GM03348 (cell line): ENCODE measurements at regions not wholly inside any gene's neighbourhood (a gene's known extent, or its start where the extent isn't known, plus 50 kb on each side); places are given as distances from the start of the nearest gene placed in this dataset.

Experiments used
- DNase-seq: peaks from one replicate; pipeline ENCODE4 v3.0.0; 2012; ENCODE audit warnings: low spot score

DNA sequence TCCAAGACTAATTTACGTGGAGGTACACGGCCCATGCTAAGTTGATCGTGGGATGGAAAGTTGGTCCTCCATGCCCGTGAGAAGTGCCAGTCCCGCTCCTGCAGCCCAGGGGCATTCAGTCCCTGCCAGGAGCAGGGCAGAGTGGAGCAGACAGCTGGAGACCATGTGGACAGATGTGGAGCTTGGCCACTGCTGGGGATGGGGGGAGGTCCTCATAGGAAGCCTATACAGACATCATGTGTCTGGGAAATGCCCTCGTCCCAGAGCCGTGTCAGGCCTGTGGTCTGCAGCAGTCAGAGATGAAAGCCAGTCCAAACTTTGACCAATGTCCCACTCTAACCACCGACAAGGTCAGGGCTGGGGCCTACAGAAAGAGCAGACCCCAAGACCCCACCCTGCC, 118.4 kb downstream of the CPZ start:
- DNase-seq: no peak

DNA sequence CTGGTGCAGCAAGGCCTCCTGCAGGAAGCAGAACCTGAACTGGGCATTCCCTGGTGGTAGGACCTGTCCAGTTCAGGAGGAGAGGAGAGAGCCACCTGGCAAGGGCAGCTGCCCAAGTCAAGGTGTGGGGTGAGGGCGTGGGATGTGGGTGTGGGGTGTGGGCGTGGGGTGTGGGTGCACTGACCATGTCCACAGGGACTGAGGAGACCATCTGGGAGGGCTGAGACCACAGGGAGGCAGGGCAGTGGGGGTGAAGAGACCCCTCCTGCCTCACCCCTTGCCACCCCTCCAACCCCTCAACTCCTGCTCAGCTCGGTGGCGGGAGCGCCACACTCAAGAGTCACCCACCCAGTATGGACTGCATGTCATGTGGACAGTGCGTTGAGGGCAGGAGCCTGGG, 117.9 kb downstream of the CPZ start:
- DNase-seq: no peak

DNA sequence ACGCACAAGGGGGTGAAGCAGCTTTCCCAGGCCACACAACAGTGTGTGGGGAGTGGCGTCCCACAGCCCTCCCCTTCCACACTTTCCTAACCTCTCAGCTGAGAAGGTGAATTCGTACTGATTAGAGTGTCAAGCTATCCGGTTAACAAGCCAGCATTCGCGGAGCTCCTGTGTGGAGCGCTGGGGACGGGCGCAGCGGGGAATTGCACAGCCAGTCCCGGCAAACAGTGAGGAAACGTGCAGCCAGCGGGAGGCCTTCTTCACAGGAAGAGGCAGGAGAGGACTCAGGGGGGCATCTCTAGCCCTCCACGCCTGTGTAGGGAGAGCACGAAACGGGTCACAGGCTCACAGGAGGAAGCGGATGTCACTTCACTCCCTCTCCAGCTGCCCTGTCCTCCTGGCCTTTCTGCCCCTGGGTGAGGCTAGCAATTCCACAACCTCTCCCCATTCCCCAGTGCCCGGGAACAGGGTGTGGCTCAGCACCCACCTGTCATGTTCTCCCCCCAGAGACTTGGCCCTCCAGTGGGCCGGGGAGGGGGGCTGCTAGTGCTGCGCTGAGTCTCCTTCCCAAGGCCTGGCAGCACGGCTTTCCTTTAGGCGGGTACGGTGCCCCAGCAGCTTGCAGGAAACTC, 117.3 kb downstream of the CPZ start:
- DNase-seq: no peak

DNA sequence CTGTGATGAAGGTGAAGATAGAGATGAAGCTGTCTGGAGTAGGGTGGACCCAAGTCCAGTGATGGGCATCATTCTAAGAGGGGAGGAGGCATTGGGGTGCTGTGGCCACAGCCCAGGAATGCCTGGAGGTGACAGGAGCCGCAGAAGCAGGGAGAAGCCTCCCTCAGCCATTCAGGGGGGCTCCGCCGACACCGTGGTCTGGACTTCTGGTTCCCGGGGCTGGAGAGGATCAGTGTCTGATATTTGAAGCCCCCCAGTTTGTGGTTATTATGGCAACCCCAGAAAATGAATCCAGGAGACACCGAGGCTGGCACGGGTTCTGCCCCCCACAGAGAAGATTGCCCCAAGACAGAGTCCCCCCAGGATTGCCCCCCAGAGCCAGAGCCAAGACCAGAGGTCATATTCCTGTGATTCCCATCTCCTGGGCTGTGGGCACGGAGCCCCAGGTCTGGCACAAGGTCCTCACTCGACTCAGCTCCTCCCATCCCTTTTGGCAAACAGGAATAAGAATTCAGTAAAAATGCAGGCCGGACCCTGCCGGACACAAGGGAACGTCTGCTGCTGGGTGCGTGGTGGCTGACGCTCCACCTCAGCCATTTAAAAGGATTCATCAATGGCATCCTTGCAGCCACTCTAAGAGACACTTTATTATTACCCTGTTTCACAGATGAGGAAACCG, 116.6 kb downstream of the CPZ start:
- DNase-seq: no peak

DNA sequence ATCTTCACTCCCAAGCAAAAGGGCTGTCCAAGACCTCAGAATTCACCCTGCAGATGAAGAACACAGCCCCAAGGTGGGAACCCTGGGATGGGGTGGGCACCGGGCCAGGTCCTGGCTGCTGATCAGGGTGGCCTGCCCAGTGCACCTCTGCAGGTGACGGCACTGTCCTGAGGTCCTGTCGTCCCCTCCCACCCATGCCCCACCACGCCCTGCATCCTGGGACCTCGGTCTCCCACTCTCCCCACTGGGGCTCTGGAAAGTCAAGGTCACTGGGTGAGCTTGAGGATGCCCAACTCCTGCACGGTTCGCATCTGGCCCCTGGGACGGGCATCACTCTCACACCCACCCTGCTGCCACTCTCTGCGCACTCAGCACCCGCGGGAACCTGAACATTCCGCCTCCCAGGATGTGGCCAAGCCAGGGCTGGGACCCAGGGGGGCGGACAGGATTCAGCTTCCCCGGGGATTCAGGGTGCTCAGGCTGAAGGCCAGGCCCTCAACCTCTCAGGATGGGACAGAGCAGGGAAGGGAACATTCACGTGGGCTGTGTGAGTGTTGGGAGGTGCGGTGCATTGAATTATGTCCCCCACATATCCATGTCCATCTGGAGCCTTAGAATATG, 115.9 kb downstream of the CPZ start:
- no peak for DNase-seq

DNA sequence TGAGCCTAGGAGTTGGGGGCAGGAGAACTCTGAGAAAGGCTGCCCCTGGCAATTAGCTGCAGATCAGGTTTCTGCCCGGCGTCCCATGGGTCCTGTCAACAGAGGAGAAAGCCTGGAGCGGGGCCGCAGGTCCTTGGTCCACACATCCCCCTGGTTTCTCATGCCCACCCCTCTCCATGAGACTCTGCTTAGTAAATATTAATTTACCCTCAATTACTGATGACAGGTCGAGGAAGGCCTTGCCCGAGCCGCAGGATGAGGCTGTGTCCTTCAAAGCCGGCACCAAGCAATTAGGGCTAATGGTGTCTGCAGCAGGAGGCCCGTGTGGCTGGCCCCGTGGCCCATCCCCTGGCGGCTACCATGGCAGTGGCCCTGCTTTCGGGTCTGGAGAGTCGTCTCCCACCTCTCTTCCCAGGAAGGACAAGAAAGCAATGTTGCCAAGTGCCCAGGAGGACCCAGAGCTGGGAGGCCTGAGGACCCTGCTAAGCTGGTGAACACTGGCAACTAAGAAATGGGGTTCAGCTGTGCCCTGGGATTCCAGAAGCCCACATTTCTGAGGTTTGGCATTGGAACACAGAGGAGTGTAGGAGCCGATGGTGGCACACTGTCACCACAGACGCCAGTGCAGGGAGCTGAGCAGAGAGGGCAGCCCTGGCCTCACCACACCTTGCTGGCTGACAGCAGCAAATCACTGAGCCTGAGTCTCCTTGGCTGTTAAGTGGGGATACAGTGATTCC, 114.6 kb downstream of the CPZ start:
- DNase-seq: no peak

DNA sequence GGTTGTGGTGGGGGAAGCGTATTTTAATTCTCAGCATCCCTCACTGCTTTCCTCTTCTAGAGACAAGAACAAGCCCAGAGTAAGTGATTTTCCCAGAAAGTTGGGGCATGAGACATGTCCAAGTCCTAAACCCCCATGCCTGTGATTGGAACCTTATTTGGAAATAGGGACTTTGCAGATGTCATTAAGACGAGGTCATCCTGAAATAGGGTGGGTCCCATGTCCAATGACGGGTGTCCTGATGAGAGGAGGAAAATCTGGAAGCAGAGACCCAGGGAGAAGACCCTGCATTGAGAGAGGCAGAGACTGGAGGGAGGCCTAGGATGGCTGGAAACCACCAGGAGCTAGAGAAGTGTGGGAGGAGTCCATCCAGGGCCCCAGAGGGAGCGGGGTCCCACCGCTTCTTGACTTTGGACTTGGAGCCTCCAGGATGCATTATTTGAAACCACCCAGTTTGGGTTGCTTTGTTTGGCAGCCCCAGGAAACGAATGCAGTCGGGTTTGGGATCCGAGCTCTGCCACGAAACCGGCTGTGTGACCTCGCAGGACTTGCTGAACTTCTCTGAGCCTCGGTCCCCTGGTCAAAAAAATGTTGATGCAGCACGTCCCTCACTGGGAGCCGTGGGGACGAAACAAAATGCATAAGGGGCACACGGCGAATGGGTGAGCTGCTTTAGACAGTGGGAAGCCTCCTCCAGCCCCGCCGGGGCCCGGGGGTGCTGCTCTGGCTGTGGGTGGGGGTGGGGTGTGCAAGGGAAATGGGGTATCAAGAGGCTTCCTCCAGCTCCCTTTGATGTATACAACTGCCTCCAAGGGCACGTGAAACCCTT, 113.9 kb downstream of the CPZ start:
- no peak for DNase-seq

DNA sequence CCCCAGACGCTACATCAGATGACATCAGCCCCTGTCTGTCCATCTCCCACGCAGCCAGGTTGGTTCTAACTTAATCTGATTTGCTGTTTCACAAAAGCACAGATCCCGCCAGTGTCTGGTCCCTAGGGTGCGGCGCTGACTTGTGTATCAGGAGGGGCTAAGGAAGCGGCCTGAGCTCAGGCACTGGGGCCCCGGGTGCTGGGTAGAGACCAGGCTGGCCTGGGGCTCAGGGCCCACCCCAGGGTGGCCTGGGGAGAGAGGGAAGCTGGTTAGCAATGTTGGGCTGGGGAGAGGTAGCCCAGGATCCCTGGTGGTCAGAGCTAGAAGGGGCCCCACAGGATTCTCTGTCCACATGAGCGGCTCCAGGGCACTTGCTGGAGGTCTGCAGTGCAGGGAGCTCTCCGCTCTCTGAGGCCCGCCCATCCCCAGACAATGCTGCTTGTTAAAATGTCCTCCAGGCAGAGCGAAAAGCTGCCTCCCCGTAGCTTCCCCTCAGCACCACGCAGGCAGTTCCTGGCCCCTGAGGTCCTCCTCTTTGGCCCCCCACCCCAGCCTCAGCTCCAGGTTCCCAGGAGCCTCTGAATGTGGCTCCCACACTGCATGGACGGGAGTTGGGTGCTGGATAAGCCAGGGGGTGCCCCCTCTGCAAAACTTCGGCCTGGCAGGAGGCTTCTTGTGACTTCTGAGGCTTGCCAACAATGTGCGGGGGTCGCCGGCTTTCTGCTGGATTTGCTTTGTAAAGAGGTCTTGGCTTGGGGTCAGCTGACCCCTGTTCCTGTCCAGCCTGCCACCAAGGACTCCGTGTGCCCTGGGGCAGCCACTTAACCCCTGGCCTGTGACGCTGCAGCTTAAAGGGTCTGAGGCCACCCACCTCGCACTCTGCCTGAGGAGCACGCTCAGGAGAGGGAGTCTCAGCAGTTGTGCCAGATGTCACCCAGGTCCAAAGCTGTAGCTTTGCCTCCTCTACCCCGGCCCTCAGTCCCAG, 112.9 kb downstream of the CPZ start:
- no peak for DNase-seq

DNA sequence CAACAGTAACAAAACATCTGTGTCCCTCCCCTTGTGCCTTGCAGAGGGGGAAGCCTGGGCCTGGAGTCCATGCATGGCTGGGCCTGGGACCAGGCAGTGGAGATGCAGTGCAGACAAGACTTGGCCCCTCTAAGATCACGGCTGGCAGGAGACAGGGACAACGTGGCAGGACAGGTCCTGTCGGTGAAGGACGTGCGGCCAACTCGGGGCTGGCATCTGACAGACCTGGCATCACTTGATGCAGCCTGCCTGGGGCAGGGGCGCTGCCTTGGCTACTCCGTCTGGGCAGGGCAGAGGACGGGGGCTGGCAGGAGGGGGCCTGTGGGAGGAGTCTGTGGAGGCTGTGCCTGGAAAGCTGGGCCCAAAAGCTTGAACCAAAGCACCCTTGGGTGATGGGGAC, 112.1 kb downstream of the CPZ start:
- no peak for DNase-seq

DNA sequence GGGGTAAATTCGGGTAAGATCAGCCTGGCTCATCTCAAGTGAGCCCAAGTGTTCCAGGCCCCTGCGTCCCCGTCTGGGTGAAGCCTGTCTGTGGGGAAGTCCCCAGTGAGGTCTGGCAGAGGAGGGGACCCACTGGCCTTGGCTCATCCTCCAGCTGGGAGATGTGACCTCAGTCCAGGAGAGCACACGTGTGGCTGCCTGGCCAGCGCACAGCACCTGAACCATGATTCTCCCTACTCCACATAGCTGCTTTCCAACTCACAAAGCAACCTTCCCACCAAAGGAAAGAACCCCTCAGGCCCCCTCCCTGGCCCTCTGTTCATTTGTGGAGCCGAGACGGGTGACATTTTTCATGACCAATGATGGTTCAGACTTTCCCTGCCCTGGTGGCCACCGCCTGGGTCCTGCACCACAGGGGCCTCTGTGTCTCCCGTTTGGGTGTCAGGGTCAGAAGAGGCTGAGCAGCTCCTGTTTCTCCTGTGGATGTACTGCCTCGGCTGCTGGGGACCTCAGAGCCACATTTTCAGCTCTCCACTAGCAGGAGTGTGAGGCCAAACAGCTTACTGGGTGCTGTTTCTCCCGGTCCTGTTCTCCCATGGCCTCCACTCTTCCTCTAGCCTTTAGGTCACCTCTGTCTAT, 111.4 kb downstream of the CPZ start:
- DNase-seq: no peak

DNA sequence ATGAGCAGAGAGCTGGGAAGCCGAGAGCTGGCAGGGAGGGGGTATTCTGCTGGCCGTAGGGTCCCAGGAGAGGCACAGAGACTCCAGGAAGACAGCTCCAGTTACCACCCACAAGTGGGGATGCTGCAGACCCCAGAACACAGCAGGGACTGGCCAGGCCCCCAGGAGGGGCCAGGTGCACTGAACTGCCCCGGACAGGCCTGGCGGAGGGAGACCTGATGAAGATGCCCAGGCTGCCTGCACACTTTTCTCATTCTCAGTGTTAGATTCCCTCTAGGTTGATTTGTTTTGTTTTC, 110.8 kb downstream of the CPZ start:
- DNase-seq: no peak

DNA sequence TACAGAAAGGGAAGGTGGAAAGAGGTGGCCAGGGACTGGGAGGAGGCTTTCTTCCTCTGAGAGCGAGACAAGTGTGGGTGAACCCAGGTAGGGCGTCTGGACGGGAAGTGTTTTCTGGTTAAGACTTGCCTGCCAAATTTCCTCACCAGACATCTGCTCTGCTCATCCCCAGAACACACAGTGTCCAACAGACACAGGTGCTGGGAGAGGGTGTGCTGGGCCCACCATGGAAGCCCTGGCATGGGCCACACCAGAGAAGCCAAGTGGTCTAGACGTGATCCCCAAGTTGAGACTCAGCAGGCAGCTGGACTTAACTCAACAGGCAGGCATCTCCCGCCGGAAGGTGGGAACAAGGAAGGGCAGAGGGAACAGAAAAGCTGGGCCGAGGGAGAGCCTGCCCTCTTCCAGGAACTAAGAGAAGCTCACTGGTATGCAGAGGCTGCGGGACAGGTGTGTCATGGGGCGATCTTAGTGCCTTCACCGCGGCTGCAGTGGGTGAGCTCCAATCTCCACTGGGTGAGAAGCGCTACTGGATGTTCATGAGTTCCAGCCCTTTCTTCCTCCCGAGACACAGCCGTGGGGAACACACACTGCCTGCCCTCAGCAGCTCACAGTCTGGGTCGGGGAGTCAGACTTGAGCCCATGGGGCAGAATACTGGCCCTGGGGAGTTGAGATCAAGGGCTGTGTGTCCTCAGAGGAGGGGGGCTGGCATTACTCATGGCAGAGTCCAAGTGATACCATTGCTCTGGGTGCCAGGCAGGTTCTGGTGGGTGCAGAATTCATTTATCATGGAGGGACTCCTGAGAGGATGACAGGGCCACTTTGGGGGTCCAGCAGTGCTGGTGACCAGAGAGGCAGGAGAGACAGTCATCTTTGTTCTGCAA, 110.2 kb downstream of the CPZ start:
- DNase-seq: no peak

DNA sequence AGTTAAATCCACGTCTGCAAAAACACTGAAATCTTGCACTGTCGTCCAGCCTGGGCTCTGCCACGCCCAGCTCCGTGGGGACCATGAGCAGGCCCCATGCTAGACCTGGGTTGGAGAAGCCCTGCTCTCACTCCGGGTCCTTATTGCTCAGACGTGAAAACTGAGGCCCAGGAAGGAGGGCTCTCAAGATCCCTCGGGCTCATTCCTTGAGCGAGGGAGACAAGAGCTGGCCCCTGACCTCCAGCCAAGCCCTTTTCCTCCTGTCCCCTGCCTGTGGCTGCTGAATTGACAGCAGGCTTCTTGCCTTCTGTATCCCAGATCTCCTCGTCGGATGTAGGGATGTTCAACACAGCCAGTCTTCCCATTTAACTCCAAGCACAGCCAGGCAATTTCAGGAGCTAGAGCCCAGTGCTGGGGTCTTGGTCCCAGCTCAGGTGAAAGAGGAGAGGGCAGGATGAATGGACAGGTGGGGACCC, 109.5 kb downstream of the CPZ start:
- DNase-seq: no peak

DNA sequence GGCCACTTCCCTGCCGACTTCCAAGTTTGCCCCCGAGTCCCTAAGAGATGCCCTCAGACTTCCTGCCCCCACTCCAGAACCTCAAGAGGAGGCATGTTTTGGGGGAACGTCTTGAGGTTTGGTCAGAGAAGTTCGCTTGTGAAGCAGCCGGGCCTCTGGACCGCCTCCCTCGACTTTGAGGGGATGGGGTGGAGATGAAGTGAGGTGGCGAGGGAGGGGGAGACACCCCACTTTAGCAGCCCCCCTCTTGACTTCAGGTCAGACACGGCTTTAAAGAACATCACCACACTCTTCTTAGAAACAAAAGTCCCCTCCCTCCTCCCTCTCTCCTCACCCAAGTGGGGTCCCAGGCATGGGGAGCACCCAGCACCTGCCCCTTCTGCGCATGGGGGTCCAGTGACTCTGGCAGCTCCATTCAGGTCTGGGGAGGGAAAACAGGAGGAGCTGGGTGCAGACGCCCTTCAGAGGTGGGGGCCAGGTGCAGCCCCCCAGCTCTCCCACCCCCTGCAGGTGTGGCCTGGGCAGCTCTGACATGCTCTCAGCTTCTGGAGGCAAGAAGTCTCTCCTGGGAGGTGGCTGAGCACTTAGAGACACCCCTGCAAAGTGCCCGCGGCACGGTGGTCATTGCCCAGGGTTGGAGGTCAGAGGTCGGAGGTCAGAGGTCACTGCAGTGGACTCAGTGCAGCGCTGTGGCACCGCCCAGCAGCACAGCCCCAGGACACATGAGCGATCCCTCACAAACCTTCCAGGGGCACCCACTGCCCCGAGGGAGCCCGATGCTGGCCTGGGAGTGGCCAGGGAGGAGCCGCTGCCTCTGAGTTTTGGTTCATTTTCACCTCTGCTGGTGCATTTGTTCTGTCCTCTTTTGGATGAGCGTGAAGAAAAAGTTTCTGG, 108.8 kb downstream of the CPZ start:
- DNase-seq: no peak

DNA sequence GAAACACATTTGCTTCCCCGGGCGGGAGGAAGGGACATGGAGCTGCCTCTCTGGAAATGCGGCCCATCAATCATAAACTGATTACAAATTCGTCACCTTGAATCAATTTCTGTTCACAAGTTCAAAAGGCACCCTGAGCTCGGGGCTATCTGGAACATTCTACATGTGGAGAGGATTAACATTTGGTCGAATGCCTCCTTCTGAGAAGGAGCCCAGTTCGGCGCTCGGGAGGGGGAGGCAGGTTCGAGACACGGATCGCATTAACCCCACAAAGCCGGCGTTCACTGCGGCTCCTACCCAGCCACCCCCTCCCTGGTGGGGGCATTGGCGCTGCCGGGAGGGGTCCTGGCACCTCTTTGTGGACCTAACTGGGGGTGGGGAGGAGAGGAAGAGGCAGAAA, 108.0 kb downstream of the CPZ start:
- no peak for DNase-seq

DNA sequence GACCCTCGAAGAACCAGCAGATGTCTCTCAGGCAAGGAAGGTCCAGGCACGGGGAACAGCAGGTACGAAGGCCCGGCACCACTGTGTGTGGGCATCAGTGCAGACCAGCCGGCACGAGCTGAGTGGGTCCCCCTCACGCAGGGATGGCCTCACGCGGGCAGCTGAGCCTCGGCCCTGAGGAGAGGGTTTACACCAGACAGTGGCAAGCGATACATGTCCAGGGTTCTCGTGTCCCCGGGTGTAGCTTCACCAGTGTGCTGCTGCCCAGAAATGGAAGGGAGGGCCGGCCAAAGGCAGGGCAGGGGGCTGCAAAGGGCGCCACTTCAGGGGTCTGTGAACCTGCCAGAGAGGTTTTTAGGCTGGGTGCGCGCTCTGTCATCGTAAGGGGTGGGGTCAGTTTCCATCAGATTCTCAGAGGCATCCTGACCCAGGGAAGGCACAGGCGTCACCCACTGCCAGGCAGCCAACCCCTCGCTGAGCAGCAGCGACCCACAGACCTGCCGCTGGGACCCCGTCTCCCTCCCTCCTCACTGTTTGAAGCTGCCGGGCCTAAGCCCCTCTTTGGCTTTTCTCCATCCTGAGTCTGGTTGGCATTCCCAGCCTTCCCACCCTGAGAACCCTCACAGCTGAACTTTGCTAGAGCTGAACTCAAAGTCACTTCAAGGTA, 107.0 kb downstream of the CPZ start:
- no peak for DNase-seq

DNA sequence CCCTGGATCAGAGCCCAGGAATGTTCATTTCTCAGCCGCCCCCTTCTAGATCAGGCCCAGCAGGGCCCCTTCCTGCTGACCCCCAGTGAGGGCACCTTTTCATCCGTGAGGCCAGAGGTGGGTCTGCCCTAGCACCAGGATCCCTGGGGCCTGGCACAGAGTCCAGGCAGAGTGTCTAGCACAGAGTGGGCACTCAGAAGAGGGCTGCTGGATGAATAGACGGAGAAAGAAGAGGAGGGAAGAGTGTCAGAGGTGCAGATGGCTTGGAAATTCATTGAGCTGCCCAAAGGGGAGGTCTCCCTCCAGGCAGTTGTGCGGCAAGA, 106.5 kb downstream of the CPZ start:
- DNase-seq: no peak
